GM19240 (cell line): ENCODE measurements at regions not wholly inside any gene's neighbourhood (a gene's known extent, or its start where the extent isn't known, plus 50 kb on each side); places are given as distances from the start of the nearest gene placed in this dataset.
"Not testable (repeated sequence)": the region's sequence is repeated elsewhere in the genome, so short reads cannot be mapped to it uniquely, and the experiment has no call there.

Experiments used
- DNase-seq: peaks from one replicate; pipeline ENCODE4 v3.0.0; 2011; ENCODE audit warnings: low spot score; ENCODE audit not compliant: insufficient read length

DNA sequence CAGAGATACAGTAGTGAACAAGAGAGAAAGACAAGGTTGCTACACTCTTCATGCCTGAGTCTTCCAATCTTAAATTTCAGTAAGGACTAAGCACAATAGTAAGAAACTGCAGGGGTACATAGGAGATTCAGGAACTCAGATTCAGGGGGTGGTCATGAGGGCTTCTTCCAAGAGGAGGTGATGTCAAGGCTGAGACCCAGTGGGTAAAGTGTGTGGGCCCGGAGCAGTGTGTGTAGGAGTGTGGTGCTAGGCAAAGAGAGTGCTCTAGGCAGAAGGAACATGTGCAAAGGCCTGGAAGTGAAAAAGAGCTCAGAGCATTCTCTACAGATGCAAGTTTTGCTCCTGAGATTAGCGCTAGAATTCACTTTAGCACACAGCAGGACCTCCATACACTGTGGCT lies 102.9 kb upstream of the SPATA12 start:
- no peak for DNase-seq

DNA sequence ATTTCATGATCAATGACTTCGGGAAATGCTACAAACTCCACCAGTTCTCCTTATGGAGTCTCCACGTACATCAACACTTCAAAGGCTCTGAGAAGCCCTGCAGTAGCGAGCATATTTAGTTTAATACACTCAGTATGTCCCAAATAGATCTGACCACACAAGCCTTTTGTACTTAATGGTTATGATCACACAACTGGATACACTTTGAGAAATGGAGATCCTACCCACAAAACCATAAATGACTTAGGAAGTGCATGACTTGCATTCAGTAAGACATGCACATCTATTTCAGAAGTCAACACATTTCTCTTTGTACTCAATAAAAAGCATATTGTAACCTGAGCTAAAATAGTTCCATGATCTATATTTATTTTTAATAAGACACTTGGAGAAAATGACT lies 103.6 kb upstream of the SPATA12 start:
- DNase-seq: no peak

DNA sequence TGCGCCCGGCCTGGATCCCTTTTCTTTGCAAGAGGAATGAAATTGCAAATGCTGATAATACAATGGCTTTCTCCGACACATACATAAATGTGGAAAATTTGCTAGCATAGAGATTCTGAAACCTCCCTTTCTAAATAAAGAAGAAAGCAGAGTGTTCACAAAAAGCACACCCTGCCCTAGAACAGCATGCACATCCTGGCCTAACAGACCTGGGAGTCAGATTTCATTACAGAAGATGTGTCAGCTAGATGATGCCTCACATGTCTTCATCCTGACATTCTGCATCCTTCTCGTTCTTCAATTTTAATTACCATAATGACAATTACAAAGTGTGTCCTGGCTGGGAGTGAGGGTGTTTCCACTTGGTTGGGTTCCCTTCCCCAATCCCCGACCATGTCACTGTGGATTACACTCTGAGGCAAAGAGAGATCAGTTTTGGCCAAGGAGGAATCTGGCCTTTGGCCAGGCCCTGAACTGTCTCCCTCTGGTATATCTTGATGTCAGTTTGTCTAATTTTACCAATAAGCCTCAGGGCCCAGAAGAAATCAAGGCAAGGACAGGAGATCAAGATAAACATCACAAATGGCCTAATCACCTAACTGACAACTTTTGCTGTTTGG lies 104.9 kb upstream of the SPATA12 start:
- no peak for DNase-seq

DNA sequence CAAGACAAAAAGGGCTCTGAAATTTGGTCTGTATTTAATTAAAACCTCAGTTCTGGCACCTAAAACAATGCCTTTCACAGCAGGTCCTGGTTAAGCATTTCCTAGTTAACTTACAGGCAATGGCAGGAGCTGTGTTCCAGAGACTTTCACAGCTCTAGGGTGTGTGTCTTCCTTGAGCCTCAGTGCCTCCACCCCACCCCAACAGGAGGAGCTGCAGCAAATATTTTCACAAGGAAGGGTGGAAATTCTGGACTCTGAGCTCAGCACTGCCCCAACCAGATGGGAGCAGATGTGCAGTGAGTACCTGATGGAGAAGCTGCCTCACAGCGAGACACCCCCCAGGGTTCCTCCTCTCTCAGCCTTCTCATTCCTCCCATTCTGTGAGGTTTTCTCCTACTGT lies 106.3 kb upstream of the SPATA12 start:
- no peak for DNase-seq

DNA sequence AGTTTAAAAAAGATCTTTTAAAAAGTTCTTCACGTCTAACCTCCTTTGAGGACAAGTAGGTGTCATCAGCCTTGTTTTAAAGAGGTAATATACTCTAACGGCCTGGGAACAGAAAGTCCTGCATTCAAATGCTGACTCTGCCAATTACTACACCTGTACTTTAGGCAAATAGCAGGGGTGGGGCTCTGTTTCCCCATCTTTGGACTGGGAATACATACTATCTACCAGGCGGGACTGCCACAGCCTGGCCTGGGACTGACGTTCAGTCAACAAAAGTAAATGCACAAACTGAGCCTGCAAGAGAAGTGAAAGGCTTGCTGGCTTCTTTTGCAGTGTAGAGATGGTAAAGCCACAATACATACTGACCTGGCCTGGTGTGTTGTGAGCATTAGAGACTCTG lies 107.6 kb upstream of the SPATA12 start:
- no peak for DNase-seq

DNA sequence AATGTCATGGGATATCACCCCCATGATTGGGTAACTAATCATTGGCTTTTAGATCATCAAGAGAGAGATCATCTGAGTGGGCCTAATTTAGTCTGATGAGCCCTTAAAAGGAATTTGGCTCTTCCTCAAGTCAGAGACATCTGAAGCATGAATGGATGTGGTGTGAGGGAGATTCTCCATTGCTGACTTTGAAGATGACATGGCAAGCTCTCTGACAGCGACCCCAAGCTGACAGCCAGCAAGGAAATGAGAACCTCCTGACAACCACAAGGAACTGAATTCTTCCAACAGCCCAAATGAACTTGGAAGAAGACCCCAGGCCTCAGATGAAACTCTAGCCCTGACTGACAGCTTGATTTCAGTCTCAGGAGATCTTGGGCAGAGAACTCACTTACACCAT lies 108.4 kb upstream of the SPATA12 start:
- no peak for DNase-seq

DNA sequence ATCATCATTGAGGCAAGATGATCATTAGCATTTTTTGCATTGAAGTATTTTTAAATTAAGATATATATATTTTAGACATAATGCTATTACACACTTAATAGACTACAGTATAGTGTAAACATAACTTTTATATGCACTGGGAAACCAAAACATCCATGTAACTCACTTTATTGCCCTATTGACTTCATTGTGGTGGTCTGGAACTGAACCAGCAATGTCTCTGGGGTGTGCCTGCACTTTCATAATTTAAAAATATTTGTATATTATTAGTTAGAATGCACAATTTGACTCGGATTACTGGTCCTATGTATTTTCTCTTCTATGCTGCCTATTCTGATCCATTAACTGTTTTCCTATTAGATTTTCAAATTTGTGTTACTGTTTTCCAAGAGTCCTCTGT lies 109.1 kb upstream of the SPATA12 start:
- DNase-seq: no peak

DNA sequence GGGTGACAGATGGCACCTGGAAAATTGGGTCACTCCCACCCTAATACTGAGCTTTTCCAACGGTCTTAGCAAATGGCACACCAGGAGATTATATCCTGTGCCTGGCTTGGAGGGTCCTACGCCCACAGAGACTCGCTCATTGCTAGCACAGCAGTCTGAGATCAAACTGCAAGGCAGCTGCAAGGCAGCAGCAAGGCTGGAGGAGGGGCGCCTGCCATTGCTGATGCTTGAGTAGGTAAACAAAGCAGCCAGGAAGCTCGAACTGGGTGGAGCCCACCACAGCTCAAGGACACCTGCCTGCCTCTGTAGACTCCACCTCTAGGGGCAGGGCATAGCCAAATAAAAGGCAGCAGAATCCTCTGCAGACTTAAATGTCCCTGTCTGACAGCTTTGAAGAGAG lies 115.1 kb upstream of the SPATA12 start:
- DNase-seq: not testable (repeated sequence)

DNA sequence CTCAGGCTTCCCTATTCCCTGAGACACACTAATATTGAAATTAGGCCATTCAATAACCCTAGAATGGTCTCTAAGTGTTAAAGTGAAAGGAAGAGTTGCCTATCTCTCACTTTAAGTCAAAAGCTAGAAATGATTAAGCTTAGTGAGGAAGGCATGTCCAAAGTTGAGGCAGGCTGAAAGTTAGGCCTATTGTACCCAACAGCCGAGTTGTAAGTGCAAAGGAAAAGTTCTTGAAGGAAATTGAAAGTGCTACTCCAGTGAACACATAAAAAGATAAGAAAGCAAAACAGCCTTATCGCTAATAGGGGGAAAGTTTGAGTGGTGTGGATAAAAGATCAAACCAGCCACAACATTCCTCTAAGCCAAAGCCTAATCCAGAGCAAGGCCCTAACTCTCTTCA lies 117.9 kb upstream of the SPATA12 start:
- DNase-seq: no peak

DNA sequence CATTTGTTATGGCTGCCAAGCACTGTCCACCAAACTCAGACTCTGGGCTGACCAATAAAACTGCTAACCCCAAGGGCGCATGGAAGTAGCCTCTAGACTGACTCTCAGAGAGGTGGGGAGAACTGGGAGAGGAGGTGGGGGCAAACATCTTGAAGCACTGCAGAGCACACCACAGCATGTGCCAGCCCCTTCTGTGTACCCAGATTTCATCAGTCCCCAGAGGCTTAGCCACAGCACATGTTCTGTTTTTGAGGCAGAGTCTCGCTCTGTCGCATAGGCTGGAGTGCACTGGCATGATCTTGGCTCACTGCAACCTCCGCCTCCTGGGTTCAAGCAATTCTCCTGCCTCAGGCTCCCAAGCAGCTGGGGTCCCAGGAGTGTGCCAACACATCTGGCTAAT lies 119.5 kb upstream of the SPATA12 start:
- DNase-seq: no peak

DNA sequence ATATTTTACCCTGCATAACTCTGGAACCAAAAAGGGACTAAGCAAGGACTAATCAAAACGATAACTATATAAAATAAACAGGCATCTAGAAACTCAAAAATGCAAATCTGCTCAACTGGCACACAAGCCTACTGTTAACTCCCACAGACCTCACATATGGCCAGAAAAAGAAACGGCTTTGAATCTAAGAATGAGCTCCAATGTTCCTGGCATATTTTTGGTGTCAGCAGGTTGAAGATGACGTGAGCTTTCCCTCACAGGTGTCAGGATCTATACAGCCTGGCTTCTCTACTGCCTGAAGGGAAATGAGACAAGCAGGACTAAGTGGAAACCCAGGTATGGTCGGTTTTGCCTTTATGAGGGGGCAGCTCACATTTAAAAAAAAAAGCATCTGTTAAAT lies 120.1 kb upstream of the SPATA12 start:
- DNase-seq: no peak

DNA sequence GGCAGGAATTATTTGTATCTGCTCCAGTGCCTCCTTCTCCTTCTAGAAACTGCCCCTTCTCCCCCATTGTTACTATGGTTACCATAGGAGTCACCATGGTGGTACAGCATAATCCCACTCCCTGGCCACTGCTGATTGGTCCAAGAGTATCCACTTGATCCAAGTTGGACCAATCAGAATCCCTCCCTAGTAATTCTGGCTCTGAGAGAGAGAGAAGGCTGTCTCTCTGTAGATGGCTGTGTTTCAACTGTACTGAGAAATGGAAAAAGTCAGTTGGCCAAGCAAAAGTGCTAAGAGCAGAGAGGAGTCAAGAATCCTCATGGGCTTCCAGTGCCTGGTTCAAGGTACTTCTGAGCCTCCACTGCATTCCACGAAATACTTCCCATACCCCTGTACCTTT lies 120.6 kb upstream of the SPATA12 start:
- no peak for DNase-seq

DNA sequence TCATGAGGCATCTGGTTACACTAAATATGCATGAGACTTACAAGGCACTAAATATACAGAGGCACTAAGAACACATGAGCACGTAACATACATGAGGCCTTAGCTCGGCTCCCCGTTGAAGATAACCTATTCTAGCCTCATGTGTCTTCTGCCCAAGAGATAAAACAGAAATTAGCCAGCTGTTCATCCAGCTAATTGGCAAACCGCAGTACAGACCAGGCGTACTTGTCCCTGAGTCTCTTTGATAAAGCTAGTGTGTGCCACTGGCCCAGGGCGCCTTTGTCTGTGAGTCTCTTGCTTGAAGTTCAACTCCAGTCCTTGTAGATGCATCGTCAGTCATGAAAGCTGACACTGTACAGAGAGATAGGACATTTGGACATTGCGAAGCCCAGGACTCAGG lies 121.9 kb upstream of the SPATA12 start:
- DNase-seq: no peak

DNA sequence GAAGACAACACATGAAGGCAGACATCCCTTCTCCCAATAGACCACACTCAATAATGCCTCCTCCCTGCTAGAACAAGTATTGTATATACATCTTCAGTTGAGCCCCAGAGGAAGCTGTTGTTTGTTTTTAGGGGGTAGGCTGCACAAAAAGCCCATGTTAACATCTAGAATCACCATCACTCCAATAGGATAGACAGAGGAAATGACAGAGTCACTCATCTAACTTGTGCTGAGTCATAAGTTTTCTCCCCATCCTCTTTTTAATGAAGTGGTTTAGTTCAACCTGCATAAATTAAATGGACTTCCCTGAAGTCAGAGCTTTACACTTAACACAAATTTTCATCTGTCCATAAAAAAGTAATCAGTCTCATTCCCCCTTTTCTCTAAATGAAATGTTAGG lies 122.9 kb upstream of the SPATA12 start:
- DNase-seq: no peak

DNA sequence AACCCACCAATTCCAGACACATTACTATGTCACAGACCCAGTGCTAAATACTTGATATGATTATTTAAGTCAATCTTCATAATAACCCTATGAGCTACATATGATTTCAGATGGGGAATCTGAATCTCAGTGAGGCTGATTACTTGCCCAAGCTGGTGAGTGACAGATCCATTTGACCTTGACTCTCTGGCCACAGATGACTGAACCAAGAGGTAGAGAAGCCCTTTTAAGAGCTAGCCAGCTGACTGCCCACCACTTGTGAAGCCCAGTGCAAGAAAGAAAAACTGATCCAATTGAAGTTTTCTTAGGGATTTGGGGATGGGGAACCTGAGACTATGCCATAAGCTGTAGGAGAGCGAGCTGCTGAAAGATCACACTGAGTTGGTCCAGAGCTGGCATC lies 124.7 kb upstream of the SPATA12 start:
- no peak for DNase-seq

DNA sequence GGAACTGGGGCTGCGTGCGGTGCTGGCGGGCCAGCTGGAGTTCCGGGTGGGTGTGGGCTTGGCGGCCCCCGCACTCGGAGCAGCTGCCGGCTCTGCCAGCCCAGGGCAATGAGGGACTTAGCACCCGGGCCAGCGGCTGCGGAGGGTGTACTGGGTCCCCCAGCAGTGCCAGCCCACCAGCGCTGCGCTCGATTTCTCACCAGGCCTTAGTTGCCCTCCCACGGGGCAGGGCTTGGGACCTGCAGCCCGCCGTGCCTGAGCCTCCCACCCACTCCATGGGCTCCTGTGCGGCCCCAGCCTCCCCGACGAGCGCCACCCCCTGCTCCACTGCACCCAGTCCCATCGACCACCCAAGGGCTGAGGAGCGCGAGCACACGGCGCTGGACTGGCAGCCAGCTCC lies 126.0 kb upstream of the SPATA12 start:
- not testable (repeated sequence) for DNase-seq

DNA sequence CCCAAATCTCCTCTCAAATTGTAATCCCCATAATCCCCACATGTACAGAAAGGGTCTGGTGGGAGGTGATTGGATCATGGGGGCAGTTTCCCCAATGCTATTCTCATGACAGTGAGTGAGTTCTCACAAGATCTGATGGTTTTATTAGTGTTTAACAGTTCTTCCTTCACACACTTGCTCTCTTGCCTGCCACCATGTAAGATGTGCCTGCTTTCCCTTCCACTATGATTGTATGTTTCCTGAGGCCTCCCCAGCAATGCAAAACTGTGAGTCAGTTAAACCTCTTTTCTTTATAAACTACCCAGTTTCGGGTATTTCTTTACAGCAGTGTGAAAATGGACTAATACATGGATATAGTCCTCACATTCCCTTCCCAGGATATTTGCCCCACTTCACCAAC lies 126.7 kb upstream of the SPATA12 start:
- DNase-seq: no peak

DNA sequence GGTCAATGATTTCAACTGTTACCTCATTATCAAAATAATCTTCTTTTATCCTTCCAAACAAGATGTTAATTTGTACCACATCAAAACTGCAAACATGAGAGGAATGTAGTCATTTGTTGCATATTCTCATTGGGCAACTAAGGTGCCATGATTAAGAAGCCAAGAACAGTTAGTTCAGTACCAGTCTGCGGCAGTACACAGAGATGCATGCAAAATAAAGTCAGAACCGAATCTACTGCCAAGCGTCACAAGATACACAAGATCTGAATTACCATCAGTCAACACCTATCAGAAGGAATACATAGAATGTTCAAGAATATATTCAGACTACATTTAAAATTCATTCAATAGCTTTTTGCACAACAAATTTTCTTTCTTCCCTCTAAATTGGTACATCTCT lies 127.6 kb upstream of the SPATA12 start:
- no peak for DNase-seq

DNA sequence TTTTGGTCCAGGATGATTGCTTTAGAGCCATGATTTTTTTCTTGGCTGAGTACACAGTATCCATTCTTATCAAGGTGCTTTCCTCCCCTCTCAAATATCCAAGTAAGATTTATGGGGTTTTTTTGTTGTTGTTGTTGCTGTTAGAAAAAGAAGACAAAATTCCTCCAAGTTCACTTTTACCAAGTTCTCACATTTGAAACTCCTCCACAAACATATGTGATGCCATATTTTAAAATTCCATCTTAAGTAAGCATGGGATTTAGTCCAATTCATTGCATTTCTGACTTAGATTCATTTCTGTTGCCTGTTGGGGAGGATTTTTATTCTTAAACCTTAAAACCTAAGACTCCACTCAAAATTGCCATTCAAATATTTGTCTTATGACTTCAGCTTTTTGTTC lies 128.6 kb upstream of the SPATA12 start:
- no peak for DNase-seq

DNA sequence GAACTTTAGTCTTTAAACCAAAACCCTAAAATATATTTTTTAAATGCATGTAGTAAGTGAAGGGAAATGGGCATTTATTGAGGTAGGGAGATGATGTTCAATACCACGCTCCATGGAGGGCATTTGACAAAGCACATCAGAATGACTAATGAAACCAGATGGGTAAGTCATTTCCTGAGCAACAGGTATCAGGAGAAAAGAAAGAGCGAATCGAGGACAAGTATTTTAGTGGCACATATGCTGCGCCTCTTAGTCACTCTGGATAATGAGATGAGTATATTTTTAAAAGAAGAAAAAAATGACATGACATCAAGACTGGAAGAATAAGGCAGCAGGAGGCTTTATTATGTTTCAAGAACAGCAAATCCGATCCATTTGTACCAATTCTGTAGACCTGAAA lies 129.0 kb upstream of the ARHGEF3 start:
- DNase-seq: no peak

DNA sequence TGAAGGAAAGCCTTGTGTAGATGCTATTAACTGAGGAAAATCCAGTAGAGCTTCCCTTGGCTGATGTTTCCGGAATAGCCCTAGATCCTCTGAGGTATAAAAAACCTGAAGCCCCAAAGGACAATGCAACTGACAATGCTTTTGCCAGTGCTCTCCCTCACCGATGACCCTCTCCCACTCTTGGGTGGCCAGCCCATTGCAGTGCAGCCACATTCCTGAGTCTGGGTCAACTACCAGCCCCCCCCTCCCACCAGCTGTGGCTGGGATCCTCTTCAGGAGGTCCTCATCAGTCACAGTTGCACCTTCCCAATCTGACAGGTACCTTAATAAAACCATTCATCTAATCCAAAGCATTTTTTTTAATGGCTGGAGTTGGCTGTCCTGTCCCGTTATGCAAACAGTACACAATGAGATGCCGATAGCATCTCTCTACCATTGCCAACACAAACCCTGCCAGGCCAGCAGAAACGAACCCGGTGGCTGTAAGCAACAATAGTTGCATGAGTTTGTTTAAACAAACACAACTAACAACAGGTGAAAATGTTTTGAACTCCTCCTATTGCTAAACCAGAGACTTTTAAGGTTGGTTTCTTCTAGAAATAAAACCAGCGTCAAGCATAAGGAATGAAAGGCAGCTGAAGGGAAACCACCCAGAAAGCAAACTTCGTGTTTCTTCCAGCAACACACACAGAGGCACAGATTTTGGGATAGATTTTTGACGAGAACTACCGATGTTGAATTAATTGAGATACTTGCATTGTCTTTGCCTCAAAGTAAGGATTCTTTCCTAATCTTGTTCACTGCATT lies 128.3 kb upstream of the ARHGEF3 start:
- no peak for DNase-seq

DNA sequence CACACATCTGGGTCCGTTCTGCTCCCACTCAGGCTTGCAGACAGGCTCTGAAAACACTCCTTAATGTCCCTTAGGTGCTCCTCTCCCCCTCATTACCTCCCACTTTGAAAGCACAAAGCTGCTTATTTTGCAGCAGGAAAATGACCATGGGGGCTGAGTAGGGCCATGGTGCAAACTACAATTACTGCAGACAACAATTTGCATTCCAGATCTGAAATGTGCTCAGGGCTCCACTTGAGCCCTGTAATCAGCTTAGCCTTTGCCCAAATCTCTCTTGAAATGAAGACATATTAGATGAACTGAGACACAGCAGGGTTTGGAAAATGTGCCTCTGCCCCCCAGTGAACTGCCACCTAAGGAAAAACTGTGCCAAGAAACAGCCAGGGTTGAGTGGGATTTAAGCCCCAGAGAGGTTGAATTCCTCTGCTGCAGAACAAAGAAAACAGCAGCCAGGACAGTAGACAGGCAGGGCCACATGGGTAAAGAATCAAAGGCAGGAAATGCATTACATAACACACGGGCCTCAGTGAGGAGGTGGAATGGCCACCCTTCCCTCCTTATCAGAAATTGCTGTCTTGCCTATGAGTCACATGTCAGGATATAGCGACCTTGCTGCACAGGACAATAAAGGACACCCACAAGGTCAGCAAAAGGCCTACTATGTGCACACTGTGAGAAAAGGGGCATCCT lies 126.8 kb upstream of the ARHGEF3 start:
- no peak for DNase-seq

DNA sequence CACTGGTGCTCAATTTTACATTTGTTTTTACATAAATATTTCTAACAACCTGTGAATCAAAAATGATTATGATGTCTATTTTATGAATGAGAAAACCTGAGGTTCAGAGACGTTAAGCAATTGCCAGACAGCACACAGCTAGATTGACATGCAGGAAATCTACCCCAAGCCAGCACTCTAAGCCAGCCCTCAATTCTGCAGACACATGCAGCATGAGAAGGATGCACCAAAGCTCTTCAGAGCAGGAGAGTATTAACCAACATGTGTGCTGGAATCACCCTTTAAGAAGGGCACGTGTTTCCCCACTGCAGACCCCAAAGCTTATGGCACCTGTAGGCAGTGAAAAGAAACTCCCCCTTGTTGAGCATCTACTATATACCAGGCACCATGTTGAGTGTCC lies 126.1 kb upstream of the ARHGEF3 start:
- DNase-seq: no peak
